Erythroblast (primary cell): ENCODE measurements at regions not wholly inside any gene's neighbourhood (a gene's known extent, or its start where the extent isn't known, plus 50 kb on each side); places are given as distances from the start of the nearest gene placed in this dataset.

Source experiments
- DNase-seq, 2 experiments: peaks; one replicate each; lab custom pipeline; 2025; lab: John Stamatoyannopoulos, UW
- GATA1 ChIP-seq: IDR thresholded peaks from 2 replicates; pipeline ENCODE4 v1.6.1; 2011; ENCODE audit warnings: low read depth, mild to moderate bottlenecking, control low read depth, low read length, moderate library complexity
- POLR2A ChIP-seq: IDR thresholded peaks from 2 replicates; pipeline ENCODE4 v1.6.1; 2011; ENCODE audit warnings: mild to moderate bottlenecking, low read length

- DNase-seq = no peak
- TF ChIP-seq POLR2A (no peak), GATA1 (no peak)
Observed at GRCh38 chr10:130611239-130611638, 475.0 kb downstream of the GLRX3 start.

- TF ChIP-seq GATA1 (no peak), POLR2A (no peak)
- no peak for DNase-seq
Observed at GRCh38 chr10:130615457-130615856, 479.3 kb downstream of the GLRX3 start.

GRCh38 chr10:130617985-130618384, 481.8 kb downstream of the GLRX3 start:
- DNase-seq = no peak
- no peak for TF ChIP-seq POLR2A
- TF ChIP-seq GATA1 = no peak

GRCh38 chr10:130618647-130619046, 482.5 kb downstream of the GLRX3 start:
- TF ChIP-seq POLR2A = no peak
- no peak for TF ChIP-seq GATA1
- DNase-seq = no peak

GRCh38 chr10:130621231-130621775, 485.1 kb downstream of the GLRX3 start:
- no peak for DNase-seq
- TF ChIP-seq POLR2A = no peak

- no peak for TF ChIP-seq GATA1
- no peak for TF ChIP-seq POLR2A
- no peak for DNase-seq
Observed at GRCh38 chr10:130623680-130624267, 487.6 kb downstream of the GLRX3 start.

- TF ChIP-seq GATA1 (no peak), POLR2A (no peak)
- DNase-seq = no peak
Observed at GRCh38 chr10:130627346-130628045, 491.3 kb downstream of the GLRX3 start.

GRCh38 chr10:130630135-130630534, 493.9 kb downstream of the GLRX3 start:
- no peak for TF ChIP-seq GATA1
- no peak for TF ChIP-seq POLR2A

GRCh38 chr10:130631142-130632096, 495.2 kb downstream of the GLRX3 start:
- TF ChIP-seq GATA1 = no peak
- no peak for DNase-seq

More at GRCh38 chr10:130630135-130630534, 493.9 kb downstream of the GLRX3 start:
- DNase-seq = no peak

GRCh38 chr10:130634816-130635215, 498.6 kb downstream of the GLRX3 start:
- TF ChIP-seq POLR2A (no peak), GATA1 (no peak)

GRCh38 chr10:130635528-130635927, 499.3 kb downstream of the GLRX3 start:
- no peak for TF ChIP-seq POLR2A
- TF ChIP-seq GATA1 = no peak
- no peak for DNase-seq

More at GRCh38 chr10:130634816-130635215, 498.6 kb downstream of the GLRX3 start:
- DNase-seq = no peak

- DNase-seq = no peak
- TF ChIP-seq GATA1 = no peak
- no peak for TF ChIP-seq POLR2A
Observed at GRCh38 chr10:130636313-130636930, 500.2 kb downstream of the GLRX3 start.

GRCh38 chr10:130637089-130637676, 501.0 kb downstream of the GLRX3 start:
- DNase-seq = no peak
- TF ChIP-seq POLR2A (no peak), GATA1 (no peak)

- no peak for DNase-seq
- TF ChIP-seq POLR2A = no peak
- no peak for TF ChIP-seq GATA1
Observed at GRCh38 chr10:130638991-130639390, 502.8 kb downstream of the GLRX3 start.
